HL-60 (cell line): ENCODE measurements at regions not wholly inside any gene's neighbourhood (a gene's known extent, or its start where the extent isn't known, plus 50 kb on each side); places are given as distances from the start of the nearest gene placed in this dataset.

Experiments
- DNase-seq, 2 experiments: peaks; one replicate each; pipeline ENCODE4 v3.0.0-alpha.2; 2010 to 2020; ENCODE audit warnings: low read depth in 1 of 2, low spot score in 1 of 2
- H3K27ac ChIP-seq: fragments of 250-450 bp; sonication (Bioruptor Pico); replicated peaks from 2 replicates; pipeline ENCODE4 v1.5.1; 2020; ENCODE audit warnings: mild to moderate bottlenecking, moderate library complexity
- H3K27me3 ChIP-seq: fragments of 250-450 bp; sonication (Bioruptor Pico); 2 replicates; pipeline ENCODE4 v1.5.1; 2021; ENCODE audit warnings: mild to moderate bottlenecking, moderate library complexity; ENCODE audit not compliant: insufficient read depth, poor library complexity, severe bottlenecking
- H3K4me3 ChIP-seq: replicated peaks from 2 replicates; pipeline ENCODE4 v1.5.1; 2011; ENCODE audit warnings: mild to moderate bottlenecking, control low read depth, low read length; ENCODE audit not compliant: insufficient read depth
- CTCF ChIP-seq: IDR thresholded peaks from one replicate; pipeline ENCODE4 v1.5.1; 2011; ENCODE audit warnings: low read length, control low read depth, inconsistent platforms; ENCODE audit not compliant: insufficient read depth
- GABPA ChIP-seq: IDR thresholded peaks from 2 replicates; pipeline ENCODE4 v1.6.1; 2012; ENCODE audit warnings: low read depth
- POLR2AphosphoS5 ChIP-seq: IDR thresholded peaks from 2 replicates; pipeline ENCODE4 v1.6.1; 2012; ENCODE audit warnings: low read depth
- REST ChIP-seq: IDR thresholded peaks from 2 replicates; pipeline ENCODE4 v1.6.1; 2012; ENCODE audit warnings: low read depth; ENCODE audit not compliant: insufficient replicate concordance
- SPI1 ChIP-seq: IDR thresholded peaks from 2 replicates; pipeline ENCODE4 v1.6.1; 2012; ENCODE audit warnings: low read depth, mild to moderate bottlenecking, borderline replicate concordance

- H3K27ac ChIP-seq, result no peak overlapping the region
- H3K27me3 ChIP-seq, result no peaks in the 10 kb centered on the region
- TF ChIP-seq GABPA (no peak), POLR2AphosphoS5 (no peak)
- H3K4me3 ChIP-seq, result no peak overlapping the region
- no peak for DNase-seq
Measured at GRCh38 chr20:59405226-59406200, 105.1 kb downstream of the EDN3 start.

GRCh38 chr20:59406446-59406845 lies 106.0 kb downstream of the EDN3 start:
- no peaks in the 10 kb centered on the region for H3K27me3 ChIP-seq
- H3K27ac ChIP-seq, result no peak overlapping the region
- TF ChIP-seq CTCF (no peak), SPI1 (no peak), REST (no peak), GABPA (no peak), POLR2AphosphoS5 (no peak)

GRCh38 chr20:59411170-59411569 lies 110.8 kb downstream of the EDN3 start:
- no peak for TF ChIP-seq SPI1
- no peak for TF ChIP-seq REST
- no peak for TF ChIP-seq POLR2AphosphoS5
- TF ChIP-seq CTCF, result no peak
- no peak overlapping the region for H3K27ac ChIP-seq
- no peak for DNase-seq
- H3K4me3 ChIP-seq, result no peak overlapping the region
- no peaks in the 10 kb centered on the region for H3K27me3 ChIP-seq

More at GRCh38 chr20:59406446-59406845, 106.0 kb downstream of the EDN3 start:
- no peak overlapping the region for H3K4me3 ChIP-seq
- DNase-seq, result no peak

GRCh38 chr20:59411589-59411988 lies 111.2 kb downstream of the EDN3 start:
- no peak for TF ChIP-seq GABPA
- no peak for TF ChIP-seq CTCF
- TF ChIP-seq SPI1, result no peak
- no peak for TF ChIP-seq POLR2AphosphoS5
- no peak for TF ChIP-seq REST
- Histone ChIP-seq H3K27me3 (no peaks in the 10 kb centered on the region), H3K27ac (no peak overlapping the region), H3K4me3 (no peak overlapping the region)
- DNase-seq, result no peak
